GF-D8 (cell line): ENCODE measurements at regions not wholly inside any gene's neighbourhood (a gene's known extent, or its start where the extent isn't known, plus 50 kb on each side); places are given as distances from the start of the nearest gene placed in this dataset.

Experiments
- DNase-seq: peaks from one replicate; lab custom pipeline; 2025; lab: John Stamatoyannopoulos, UW

- no peak for DNase-seq
Measured at GRCh38 chr20:39397646-39398045, 435.5 kb downstream of the DHX35 start.

- no peak for DNase-seq
Measured at GRCh38 chr20:39395478-39396291, 433.5 kb downstream of the DHX35 start.

GRCh38 chr20:39394461-39394860 lies 432.3 kb downstream of the DHX35 start:
- no peak for DNase-seq

DNA sequence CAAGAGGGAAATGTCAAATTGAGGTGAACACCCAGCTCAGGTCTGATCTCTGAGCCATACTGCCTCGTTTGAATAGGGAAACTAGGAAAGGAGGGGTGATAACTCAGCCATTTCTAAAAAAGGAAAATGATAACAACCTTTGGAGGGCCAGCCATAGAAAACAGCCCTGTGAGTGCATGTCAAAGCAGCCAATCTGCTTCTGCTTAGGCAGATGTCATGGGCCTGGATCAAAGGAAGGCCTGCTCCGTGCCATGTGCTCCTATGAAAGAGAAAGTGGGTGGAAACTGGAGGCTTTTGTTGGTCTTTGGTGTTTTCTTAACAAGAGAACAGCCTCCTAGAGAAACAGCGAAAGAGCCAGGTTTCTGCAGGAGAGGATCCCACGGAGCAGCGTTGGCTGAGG lies 428.0 kb downstream of the DHX35 start:
- no peak for DNase-seq

DNA sequence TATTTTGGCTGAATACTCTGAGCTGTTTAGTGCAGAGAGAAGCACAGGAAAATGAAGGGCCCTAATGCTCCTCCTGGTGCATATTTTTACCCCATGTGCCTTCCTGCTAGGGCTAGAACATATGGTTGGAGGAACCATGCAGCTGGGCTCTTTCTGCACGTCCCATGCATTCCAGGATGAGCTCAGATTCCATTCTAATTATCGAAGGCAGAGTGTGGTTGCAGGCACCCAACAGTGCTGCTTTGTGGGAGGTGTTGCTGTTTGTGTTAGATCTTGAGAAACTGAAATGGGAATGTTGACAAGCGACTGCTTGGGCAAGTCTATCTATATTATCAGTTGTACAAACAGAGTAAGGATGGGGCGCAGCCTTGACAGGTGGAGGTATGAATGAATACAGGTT lies 419.5 kb downstream of the DHX35 start:
- no peak for DNase-seq

- DNase-seq: no peak
Measured at GRCh38 chr20:39378776-39379175, 416.6 kb downstream of the DHX35 start.

GRCh38 chr20:39376788-39377187 lies 414.6 kb downstream of the DHX35 start:
- no peak for DNase-seq

DNA sequence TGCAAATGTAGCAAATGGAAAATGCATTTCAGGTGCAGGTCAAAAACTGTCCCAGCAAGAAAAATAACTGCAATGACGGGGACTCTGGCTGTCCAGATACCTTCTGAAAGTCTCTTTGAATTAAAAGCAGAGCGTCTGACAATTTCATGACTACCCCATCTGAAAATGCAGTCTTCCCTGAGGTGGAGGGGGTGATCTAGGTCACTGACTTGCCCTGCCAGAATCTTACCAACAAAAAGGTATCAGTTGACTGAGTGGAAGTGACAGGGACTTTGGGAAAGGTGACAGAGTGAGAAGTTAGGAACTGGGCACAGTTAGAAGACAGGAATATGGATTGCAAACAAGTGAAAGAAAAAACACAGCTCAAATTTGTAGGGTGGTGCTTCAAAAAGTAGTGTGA lies 402.2 kb downstream of the DHX35 start:
- DNase-seq: no peak

GRCh38 chr20:39359981-39360620 lies 398.0 kb downstream of the DHX35 start:
- DNase-seq: no peak

DNA sequence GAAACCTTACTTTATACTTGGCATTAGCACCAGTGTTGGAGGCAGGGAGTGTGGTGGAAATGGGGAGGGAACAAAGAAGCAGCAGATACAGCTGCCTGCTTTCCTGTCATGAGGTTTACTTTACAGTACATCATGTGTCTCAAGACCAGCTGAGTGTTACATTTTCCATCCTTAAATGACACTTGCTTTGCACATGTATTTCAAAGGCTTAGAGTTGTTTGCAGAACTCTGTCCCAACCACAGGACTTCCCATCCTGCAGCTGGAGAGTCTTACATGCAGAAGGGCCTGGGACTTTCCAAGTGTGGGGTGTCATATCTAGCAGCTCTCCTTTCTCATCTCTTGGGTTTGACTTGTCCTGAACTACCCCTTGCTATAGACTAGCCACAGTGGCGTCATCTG lies 395.9 kb downstream of the DHX35 start:
- no peak for DNase-seq

GRCh38 chr20:39356908-39357307 lies 394.8 kb downstream of the DHX35 start:
- no peak for DNase-seq

GRCh38 chr20:39349240-39349639 lies 387.1 kb downstream of the DHX35 start:
- no peak for DNase-seq

- no peak for DNase-seq
Measured at GRCh38 chr20:39347626-39348025, 385.5 kb downstream of the DHX35 start.

DNA sequence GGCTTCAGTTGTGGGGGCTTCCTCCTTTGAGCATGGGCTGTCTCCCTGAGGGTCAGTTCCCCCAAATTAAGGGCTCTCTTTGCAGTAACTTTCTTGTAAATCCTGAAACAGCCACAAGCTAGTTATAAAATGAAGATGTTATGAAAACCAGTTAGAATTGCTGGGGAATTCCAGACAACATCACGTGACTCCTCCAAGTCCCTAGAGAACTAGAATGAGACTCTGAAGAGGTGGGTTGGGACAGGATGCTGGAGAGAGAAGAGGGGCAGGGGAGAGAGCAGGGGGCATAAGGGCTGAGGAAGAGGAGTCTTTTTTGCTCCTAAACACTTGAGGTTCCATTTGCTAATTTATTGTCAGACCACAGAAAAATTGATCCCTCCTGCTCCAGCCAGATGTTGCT lies 380.3 kb downstream of the DHX35 start:
- DNase-seq: no peak

DNA sequence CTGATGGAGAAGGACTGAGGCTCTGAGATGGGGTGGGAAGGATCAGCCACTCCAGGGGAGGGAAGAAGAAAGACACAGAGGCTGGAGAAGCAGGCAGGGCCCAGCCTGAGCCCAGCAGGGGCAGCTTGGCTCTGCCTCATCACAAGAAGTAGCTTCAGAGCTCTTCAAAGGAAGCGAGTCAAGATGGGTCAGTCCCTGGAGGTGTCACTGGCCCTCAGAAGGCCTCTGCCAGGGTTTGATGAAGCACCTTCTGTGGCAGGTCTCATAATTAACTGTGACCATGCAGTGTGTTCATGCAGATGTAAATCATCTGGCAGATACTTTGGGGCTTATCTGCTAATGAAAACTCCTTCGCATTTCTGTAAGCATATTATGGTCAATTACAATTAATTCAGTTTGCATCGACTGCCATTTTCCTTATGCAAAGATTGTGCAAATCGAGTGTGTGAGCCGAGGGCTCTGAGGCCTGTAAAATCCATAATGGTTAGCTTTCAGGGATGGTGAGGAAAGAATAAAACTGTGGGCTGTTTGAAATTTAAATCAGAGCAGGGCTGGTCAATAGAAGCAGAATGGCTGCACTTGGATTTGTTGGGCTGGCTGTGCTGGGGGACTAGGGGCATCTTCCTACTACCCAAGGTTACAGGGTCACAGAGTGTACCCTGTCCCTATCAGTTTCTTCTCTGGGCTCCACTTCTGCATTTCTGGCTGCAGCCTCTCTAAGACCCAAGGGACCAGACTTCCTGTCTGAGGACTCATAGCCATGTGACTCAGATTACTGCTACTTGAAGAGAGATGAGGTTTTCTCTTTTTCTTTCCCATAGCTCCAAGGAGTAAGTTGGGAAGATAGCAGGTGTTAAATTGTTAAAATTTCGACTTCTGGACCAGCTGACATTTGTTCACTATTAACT lies 376.6 kb downstream of the DHX35 start:
- DNase-seq: no peak

DNA sequence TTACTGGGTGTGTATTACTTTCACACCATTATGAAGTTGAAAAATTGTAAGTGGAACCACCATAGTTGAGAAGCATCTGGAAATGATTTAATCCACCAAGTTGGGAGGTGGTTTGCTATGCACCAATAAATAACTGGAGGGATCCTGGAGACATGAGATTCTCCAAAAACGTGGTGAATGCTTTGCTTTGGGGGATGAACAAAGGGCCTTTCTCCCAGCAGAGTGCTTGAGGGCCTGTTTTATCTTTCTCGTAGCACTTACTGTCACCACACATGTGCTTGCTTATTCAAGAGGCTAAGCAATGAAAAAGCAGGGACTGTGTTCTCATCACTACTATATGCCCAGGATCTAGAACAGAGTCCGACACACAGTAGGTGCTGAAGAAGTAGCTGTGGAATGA lies 371.1 kb downstream of the DHX35 start:
- DNase-seq: no peak

- no peak for DNase-seq
Measured at GRCh38 chr20:39328347-39328746, 366.2 kb downstream of the DHX35 start.

DNA sequence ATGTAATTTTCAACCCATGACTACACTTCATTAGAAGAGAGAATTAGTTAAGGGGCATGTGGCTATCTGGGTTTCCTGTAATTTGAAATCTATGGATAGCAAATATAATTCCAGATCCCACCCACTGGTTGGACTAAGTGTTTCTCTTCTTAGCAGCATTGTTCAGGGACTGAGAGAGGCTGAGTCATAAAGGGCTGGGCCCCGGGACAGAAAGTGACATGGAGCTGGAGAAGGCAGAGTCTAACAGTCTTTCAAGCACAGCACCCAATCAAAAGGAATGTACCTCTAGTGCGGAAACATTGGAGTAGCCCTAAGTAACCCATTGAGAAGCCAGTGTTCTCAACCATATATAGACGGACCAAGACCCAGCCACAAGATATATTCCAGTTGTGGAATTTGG lies 363.9 kb downstream of the DHX35 start:
- DNase-seq: no peak

DNA sequence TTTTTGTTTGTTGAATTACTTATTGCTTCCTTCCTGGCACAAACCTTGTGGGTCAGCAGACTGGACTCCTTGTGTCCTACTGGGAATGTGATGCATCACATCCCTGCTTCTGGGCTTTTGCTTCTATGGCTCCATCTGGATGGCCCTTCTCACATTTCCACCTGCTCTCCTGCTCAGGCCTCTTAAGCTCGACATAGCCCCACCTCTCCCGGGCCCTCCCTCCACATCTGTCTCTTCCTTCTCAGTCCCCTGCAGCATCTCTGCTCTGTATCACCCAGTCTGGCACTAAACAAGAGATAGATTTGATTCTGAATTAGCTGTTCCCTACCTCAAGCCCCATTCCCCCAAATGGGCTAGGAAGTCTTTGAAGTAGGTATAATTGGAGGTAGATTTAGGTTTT lies 356.8 kb downstream of the DHX35 start:
- DNase-seq: no peak

- no peak for DNase-seq
Measured at GRCh38 chr20:39312676-39313075, 350.5 kb downstream of the DHX35 start.

DNA sequence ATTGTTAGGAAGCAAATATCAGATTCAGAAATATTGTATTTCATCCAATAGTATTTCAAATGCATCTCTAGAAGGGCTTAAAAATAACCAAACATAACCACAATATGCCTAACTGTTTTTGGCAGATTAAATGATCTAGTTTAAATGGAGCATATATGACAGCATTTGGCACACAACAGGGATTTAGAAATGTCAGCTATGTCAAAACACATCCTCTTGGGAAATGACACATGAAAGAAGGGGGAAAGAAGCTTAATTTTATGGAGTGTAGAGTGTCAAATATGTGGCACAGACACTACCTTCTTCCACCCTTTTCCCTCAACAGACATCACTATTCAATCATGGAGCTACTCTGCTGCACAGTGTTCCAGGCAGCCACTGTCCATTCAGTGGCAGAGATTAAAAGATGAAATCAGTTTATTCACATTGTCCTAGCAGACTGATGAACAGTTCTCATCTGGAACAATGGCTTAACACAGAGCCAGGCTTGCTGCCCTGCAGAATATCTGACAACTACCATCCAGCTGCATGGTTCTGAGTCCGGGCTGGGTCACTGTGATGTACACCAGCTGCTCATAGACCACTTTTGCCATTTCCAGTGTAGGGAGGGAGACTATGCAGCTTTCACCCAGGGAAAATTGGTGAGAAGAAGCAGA lies 349.8 kb downstream of the DHX35 start:
- DNase-seq: no peak

DNA sequence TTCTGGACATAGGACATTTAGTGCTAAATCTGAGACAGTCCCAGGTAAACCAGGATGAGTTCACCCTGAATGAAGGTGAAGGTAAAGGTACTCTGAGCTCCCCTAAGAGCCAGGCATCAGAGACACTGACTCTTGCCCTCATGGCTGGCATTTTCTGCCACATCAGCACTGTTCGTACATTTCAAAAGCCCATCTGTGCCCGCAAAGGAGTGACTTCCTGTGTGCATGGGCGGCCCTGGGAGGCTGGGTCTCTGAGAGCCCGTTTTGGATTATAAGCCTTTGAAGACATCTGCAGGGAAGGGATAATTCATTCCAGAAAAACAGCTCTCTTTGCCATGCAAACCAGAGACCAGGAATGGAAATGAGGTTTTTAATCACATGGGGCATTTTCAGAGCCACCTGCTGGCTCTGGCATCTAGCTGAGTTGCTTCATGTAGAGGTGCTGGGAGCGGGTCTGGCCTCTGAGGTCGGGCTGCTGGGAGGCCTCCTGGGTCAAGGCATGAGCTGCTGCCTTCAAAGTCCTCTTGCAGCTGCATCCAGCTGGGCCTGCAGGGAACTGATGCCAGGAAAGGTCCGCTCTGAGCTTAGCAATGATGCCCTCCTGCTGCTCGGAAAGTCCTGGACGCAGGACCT lies 348.3 kb downstream of the DHX35 start:
- DNase-seq: no peak
